NCI-H2081 (cell line): ENCODE measurements at regions not wholly inside any gene's neighbourhood (a gene's known extent, or its start where the extent isn't known, plus 50 kb on each side); places are given as distances from the start of the nearest gene placed in this dataset.

ENCODE experiments used
- DNase-seq, 2 experiments: peaks; one replicate each; lab custom pipeline; 2025; lab: John Stamatoyannopoulos, UW

- DNase-seq: no peak
These were observed 1086.7 kb downstream of the EFNB2 start for GRCh38 chr13:105448811-105449210.

- no peak for DNase-seq
These were observed 1089.3 kb downstream of the EFNB2 start for GRCh38 chr13:105446197-105446596.

GRCh38 chr13:105445796-105446195 is 1089.7 kb downstream of the EFNB2 start:
- no peak for DNase-seq

GRCh38 chr13:105442949-105443699 is 1092.3 kb downstream of the EFNB2 start:
- DNase-seq: peak; percentile 5 to 51

GRCh38 chr13:105442040-105442439 is 1093.4 kb downstream of the EFNB2 start:
- DNase-seq: no peak

- no peak for DNase-seq
These were observed 1094.3 kb downstream of the EFNB2 start for GRCh38 chr13:105441051-105441750.

- no peak for DNase-seq
These were observed 1098.5 kb downstream of the EFNB2 start for GRCh38 chr13:105436943-105437342.

- no peak for DNase-seq
These were observed 1103.0 kb downstream of the EFNB2 start for GRCh38 chr13:105432438-105432837.

- DNase-seq: no peak
These were observed 1106.7 kb downstream of the EFNB2 start for GRCh38 chr13:105428811-105429210.

- no peak for DNase-seq
These were observed 1109.0 kb downstream of the EFNB2 start for GRCh38 chr13:105426441-105426840.

- no peak for DNase-seq
These were observed 1120.8 kb downstream of the EFNB2 start for GRCh38 chr13:105414639-105415038.

GRCh38 chr13:105412171-105412570 is 1123.3 kb downstream of the EFNB2 start:
- no peak for DNase-seq

GRCh38 chr13:105410602-105411001 is 1124.9 kb downstream of the EFNB2 start:
- no peak for DNase-seq

- DNase-seq: no peak
These were observed 1128.9 kb downstream of the EFNB2 start for GRCh38 chr13:105406551-105406950.

- DNase-seq: no peak
These were observed 1132.4 kb downstream of the EFNB2 start for GRCh38 chr13:105403086-105403485.

- DNase-seq: no peak
These were observed 1140.4 kb downstream of the EFNB2 start for GRCh38 chr13:105395041-105395440.

GRCh38 chr13:105389373-105389772 is 1146.1 kb downstream of the EFNB2 start:
- DNase-seq: no peak

- DNase-seq: no peak
These were observed 1158.0 kb downstream of the EFNB2 start for GRCh38 chr13:105377452-105377851.

- no peak for DNase-seq
These were observed 1165.3 kb downstream of the EFNB2 start for GRCh38 chr13:105370011-105370650.

- DNase-seq: no peak
These were observed 1166.7 kb downstream of the EFNB2 start for GRCh38 chr13:105368781-105369180.

GRCh38 chr13:105365831-105366230 is 1169.6 kb downstream of the EFNB2 start:
- no peak for DNase-seq

- no peak for DNase-seq
These were observed 1170.4 kb downstream of the EFNB2 start for GRCh38 chr13:105365021-105365550.

- DNase-seq: no peak
These were observed 1171.3 kb downstream of the EFNB2 start for GRCh38 chr13:105364191-105364590.
